Erythroblast (primary cell): ENCODE measurements at regions not wholly inside any gene's neighbourhood (a gene's known extent, or its start where the extent isn't known, plus 50 kb on each side); places are given as distances from the start of the nearest gene placed in this dataset.

Experiments used
- DNase-seq, 2 experiments: peaks; one replicate each; lab custom pipeline; 2025; lab: John Stamatoyannopoulos, UW
- GATA1 ChIP-seq: IDR thresholded peaks from 2 replicates; pipeline ENCODE4 v1.6.1; 2011; ENCODE audit warnings: low read depth, mild to moderate bottlenecking, control low read depth, low read length, moderate library complexity
- POLR2A ChIP-seq: IDR thresholded peaks from 2 replicates; pipeline ENCODE4 v1.6.1; 2011; ENCODE audit warnings: mild to moderate bottlenecking, low read length

DNA sequence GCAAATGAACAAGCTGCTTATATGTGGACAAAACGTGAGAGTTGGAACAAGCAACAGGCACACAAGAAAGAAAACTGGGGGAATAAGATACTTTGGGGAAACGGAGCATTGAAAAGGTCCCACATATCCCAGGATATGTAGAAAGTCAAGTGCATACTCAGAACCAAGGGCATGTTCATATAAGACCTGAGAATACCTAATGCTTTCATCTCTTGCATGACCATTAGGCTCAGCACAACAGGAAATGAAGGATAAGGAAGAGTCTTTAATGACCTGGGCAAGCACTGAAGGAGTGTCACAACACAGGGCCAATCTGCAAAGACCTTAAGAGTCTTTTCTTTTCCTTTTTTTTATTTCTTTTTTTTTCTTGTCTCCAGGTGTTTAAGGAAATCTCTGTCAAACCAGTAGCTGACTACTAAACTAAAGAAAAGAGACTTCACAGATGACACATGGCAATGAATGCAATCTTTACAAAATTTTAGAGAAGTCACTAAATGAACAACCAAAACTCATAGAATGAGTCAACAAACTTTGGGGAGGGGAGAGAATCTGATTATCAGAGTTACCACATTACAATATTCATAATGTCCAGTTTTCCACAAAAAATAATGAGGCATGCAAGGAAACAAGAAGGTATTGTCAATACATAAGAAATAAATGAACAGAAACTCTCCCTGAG is 67.9 kb upstream of the STK26 start:
- TF ChIP-seq POLR2A (no peak), GATA1 (no peak)
- no peak for DNase-seq

DNA sequence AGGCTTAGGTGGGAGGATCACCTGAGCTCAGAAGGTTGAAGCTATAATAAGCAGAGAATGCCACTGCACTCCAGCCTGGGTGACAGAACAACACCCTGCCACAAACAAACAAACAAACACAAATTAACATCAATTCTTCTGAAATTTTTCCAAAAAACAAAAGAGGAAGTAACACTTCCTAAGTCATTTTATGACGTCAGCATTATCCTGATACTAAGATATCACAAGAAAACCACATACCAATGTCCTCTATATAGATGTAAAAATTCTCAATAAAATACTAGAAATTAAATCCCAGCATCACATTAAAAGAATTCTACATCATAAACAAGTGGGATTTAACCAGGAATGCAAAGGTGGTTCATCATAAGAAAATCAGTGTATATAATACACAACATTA is 64.4 kb upstream of the STK26 start:
- TF ChIP-seq POLR2A (no peak), GATA1 (no peak)
- no peak for DNase-seq

DNA sequence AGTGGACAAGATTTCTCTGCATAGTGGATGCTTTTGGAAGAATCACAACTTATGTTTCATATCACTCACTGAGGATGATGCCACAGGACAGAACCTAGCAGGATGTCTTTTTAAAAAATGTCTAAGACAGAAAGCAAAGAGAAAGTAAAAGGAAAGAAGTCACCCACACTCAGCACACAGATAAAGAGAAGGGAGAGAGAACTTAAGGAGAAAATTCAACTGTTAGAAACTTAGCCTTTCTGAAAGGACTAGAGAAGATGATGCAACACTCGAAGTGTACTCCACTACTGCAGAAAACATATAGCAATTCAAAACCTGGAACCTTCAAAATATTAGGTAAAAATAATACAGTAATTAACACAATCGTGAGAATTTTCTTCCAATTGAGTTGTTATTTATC is 52.8 kb upstream of the STK26 start:
- TF ChIP-seq POLR2A (no peak), GATA1 (no peak)
- peak in 1 of 2 experiments; percentile 3 for DNase-seq
